ENCODE measurements at regions not wholly inside any gene's neighbourhood (a gene's known extent, or its start where the extent isn't known, plus 50 kb on each side); places are given as distances from the start of the nearest gene placed in this dataset.

GRCh38 chr6:14658886-14659561 is 541.5 kb downstream of the CD83 start:
- no peak for TF ChIP-seq POLR2AphosphoS5 (IDR thresholded peaks at IDR 0.05)
- no peak for TF ChIP-seq CTCF (IDR thresholded peaks at IDR 0.05)
- TF ChIP-seq POLR2A (IDR thresholded peaks at IDR 0.05), result no peak
- no peak for TF ChIP-seq EP300 (IDR thresholded peaks at IDR 0.05; ENCODE audit: low read depth)
- H3K27ac ChIP-seq, result no peak overlapping the region
- intact Hi-C loops (cut with DNase I; ENCODE audit: low total_unique reads) (no loop called here), in situ Hi-C loops (cut with MboI; ENCODE audit: low pct_ligation_motif_present in 1 of 4, low pct_unique_long_range_greater_than_20kb in 1 of 4, low sequenced_read_pairs in 3 of 4) (no loop called here)
- H3K4me3 ChIP-seq, result no peak overlapping the region
- H3K36me3 ChIP-seq, result no peaks in the 10 kb centered on the region
- H3K4me1 ChIP-seq, result peaks cover 0 to 23% (median 3%) of the 10 kb centered on the region in 4 donors
- no peaks in the 10 kb centered on the region for H3K27me3 ChIP-seq
- WGBS, 2 donors (ENCODE audit: low coverage in 1 of 2), result 67 to 76% methylated on average over 4 to 6 of the region's 6 CpGs
- no peak for DNase-seq
- no peaks in the 10 kb centered on the region for H3K9me3 ChIP-seq

- intact Hi-C loops (cut with DNase I; ENCODE audit: low total_unique reads) (no loop called here), in situ Hi-C loops (cut with MboI; ENCODE audit: low pct_ligation_motif_present in 1 of 4, low pct_unique_long_range_greater_than_20kb in 1 of 4, low sequenced_read_pairs in 3 of 4) (no loop called here)
- peaks cover 0 to 23% (median 3%) of the 10 kb centered on the region in 4 donors for H3K4me1 ChIP-seq
- no peak for DNase-seq
- no peaks in the 10 kb centered on the region for H3K9me3 ChIP-seq
- H3K36me3 ChIP-seq, result no peaks in the 10 kb centered on the region
- TF ChIP-seq POLR2A (IDR thresholded peaks at IDR 0.05) (no peak), EP300 (IDR thresholded peaks at IDR 0.05; ENCODE audit: low read depth) (no peak), POLR2AphosphoS5 (IDR thresholded peaks at IDR 0.05) (no peak), CTCF (IDR thresholded peaks at IDR 0.05) (no peak)
- no peak overlapping the region for H3K27ac ChIP-seq
- H3K27me3 ChIP-seq, result no peaks in the 10 kb centered on the region
- H3K4me3 ChIP-seq, result no peak overlapping the region
Measured at GRCh38 chr6:14659841-14660240, 542.3 kb downstream of the CD83 start.

GRCh38 chr6:14660806-14661579 is 543.4 kb downstream of the CD83 start:
- in situ Hi-C loops (cut with MboI; ENCODE audit: low pct_ligation_motif_present in 1 of 4, low pct_unique_long_range_greater_than_20kb in 1 of 4, low sequenced_read_pairs in 3 of 4), result no loop called here
- Histone ChIP-seq H3K4me3 (no peak overlapping the region), H3K4me1 (peaks cover 0 to 14% (median 0%) of the 10 kb centered on the region in 4 donors), H3K36me3 (no peaks in the 10 kb centered on the region), H3K9me3 (no peaks in the 10 kb centered on the region), H3K27me3 (no peaks in the 10 kb centered on the region), H3K27ac (no peak overlapping the region)
- no peak for DNase-seq
- no peak for TF ChIP-seq POLR2AphosphoS5 (IDR thresholded peaks at IDR 0.05)
- 39 to 51% methylated on average over 6 to 8 of the region's 8 CpGs for WGBS, 2 donors (ENCODE audit: low coverage in 1 of 2)
- intact Hi-C loops (cut with DNase I; ENCODE audit: low total_unique reads), result no loop called here

GRCh38 chr6:14661691-14662090 is 544.1 kb downstream of the CD83 start:
- no peak overlapping the region for H3K4me3 ChIP-seq
- in situ Hi-C loops (cut with MboI; ENCODE audit: low pct_ligation_motif_present in 1 of 4, low pct_unique_long_range_greater_than_20kb in 1 of 4, low sequenced_read_pairs in 3 of 4), result no loop called here
- H3K36me3 ChIP-seq, result no peaks in the 10 kb centered on the region
- 91 to 98% methylated on average over 3 of the region's 3 CpGs for WGBS, 2 donors (ENCODE audit: low coverage in 1 of 2)
- H3K27me3 ChIP-seq, result no peaks in the 10 kb centered on the region
- TF ChIP-seq EP300 (IDR thresholded peaks at IDR 0.05; ENCODE audit: low read depth), result no peak
- no peak for TF ChIP-seq POLR2AphosphoS5 (IDR thresholded peaks at IDR 0.05)
- TF ChIP-seq POLR2A (IDR thresholded peaks at IDR 0.05), result no peak
- H3K9me3 ChIP-seq, result no peaks in the 10 kb centered on the region
- no peak for DNase-seq
- no peak overlapping the region for H3K27ac ChIP-seq
- H3K4me1 ChIP-seq, result peaks cover 0 to 8% (median 0%) of the 10 kb centered on the region in 4 donors
- intact Hi-C loops (cut with DNase I; ENCODE audit: low total_unique reads), result no loop called here

- DNase-seq, result no peak
- Histone ChIP-seq H3K27me3 (no peaks in the 10 kb centered on the region), H3K36me3 (no peaks in the 10 kb centered on the region), H3K4me3 (no peak overlapping the region), H3K27ac (no peak overlapping the region), H3K4me1 (peaks cover 0 to 3% (median 0%) of the 10 kb centered on the region in 4 donors), H3K9me3 (no peaks in the 10 kb centered on the region)
- WGBS, 2 donors (ENCODE audit: low coverage in 1 of 2), result 43 to 58% methylated on average over 3 to 6 of the region's 6 CpGs
- TF ChIP-seq POLR2A (IDR thresholded peaks at IDR 0.05) (no peak), EP300 (IDR thresholded peaks at IDR 0.05; ENCODE audit: low read depth) (no peak), CTCF (IDR thresholded peaks at IDR 0.05) (no peak), POLR2AphosphoS5 (IDR thresholded peaks at IDR 0.05) (no peak)
- intact Hi-C loops (cut with DNase I; ENCODE audit: low total_unique reads), result no loop called here
- in situ Hi-C loops (cut with MboI; ENCODE audit: low pct_ligation_motif_present in 1 of 4, low pct_unique_long_range_greater_than_20kb in 1 of 4, low sequenced_read_pairs in 3 of 4), result no loop called here
Measured at GRCh38 chr6:14664112-14664601, 546.6 kb downstream of the CD83 start.
